Right atrium auricular region (tissue), 2 donors: ENCODE measurements at regions not wholly inside any gene's neighbourhood (a gene's known extent, or its start where the extent isn't known, plus 50 kb on each side); places are given as distances from the start of the nearest gene placed in this dataset.
A peak's percentile ranks its signal among the peaks of the same experiment; 100 is the strongest.

Source experiments
- DNase-seq: peaks from one replicate; pipeline ENCODE4 v3.0.0-alpha.2; 2019; ENCODE audit warnings: low spot score
- H3K27ac ChIP-seq, 2 donors: fragments of 200-600 bp; sonication (generic); 1 replicate in 1 of 2; 2 replicates in 1 of 2; pipeline ENCODE4 v1.5.1; 2016 to 2019
- H3K27me3 ChIP-seq, 2 donors: fragments of 200-600 bp; sonication (generic); one replicate each; pipeline versions ENCODE4 v1.5.1 to v1.6.0; 2017 to 2019
- H3K36me3 ChIP-seq: fragments of 200-600 bp; sonication (generic); one replicate; pipeline ENCODE4 v1.5.1; 2016
- H3K4me1 ChIP-seq, 2 donors: fragments of 200-600 bp; sonication (generic); one replicate each; pipeline versions ENCODE4 v1.5.1 to v1.6.0; 2017 to 2019
- H3K4me3 ChIP-seq, 2 donors: fragments of 200-600 bp; sonication (generic); 1 replicate in 1 of 2; 2 replicates in 1 of 2; pipeline ENCODE4 v1.5.1; 2017 to 2019; ENCODE audit warnings: mild to moderate bottlenecking in 1 of 2, moderate library complexity in 1 of 2
- H3K9me3 ChIP-seq, 2 donors: fragments of 200-600 bp; sonication (generic); one replicate each; pipeline ENCODE4 v1.5.1; 2019
- CTCF ChIP-seq, 2 donors: fragments of 200-600 bp; sonication (generic); IDR thresholded peaks; one replicate each; pipeline ENCODE4 v1.5.1; 2019; ENCODE audit warnings: antibody characterized with exemption in 2 of 2

GRCh38 chr4:175511861-175512260, 300.2 kb downstream of the GPM6A start:
- H3K4me1 ChIP-seq: no peaks in the 10 kb centered on the region
- H3K27me3 ChIP-seq: no peaks in the 10 kb centered on the region
- TF ChIP-seq CTCF (IDR thresholded peaks at IDR 0.05): no peak
- no peaks in the 10 kb centered on the region for H3K9me3 ChIP-seq
- no peak overlapping the region for H3K27ac ChIP-seq
- no peaks in the 10 kb centered on the region for H3K36me3 ChIP-seq
- no peak for DNase-seq
- no peak overlapping the region for H3K4me3 ChIP-seq

DNA sequence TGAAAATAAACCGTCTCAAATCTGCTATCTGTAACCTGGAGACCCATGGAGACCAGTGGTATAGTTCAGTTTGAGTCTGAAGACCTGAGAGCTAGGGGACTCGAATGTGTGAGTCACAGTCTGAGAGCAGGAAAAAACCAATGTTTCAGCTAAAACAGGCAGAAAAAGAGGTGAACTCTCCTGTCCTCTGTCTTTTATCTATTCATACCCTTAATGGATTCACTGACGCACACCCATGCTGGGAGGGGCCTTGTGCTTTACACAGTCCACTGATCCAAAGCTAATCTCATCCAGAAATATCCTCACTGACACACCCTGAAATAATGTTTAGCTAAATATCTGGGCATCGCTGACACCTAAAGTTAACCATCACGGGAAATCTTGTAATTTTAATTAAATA, 297.9 kb downstream of the GPM6A start:
- Histone ChIP-seq H3K4me3 (no peak overlapping the region), H3K27ac (no peak overlapping the region)

DNA sequence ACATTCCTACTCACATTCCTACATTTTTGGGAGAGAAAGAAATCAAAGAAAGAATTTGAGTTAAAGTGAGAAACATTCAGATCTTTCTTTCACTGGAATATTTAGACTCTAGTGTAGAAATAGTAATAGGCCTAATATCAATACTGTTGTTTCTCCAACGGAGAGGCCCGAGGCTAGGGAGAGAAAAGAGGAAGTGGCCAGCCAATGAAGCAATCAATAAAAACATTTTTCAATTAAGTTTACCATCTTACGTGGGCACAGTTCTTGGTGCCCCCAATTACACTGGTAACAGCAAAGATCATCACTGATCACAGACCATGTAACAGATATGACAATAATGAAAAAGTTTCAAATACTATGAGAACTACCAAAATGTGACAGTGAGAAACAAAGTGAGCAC, 281.4 kb downstream of the GPM6A start:
- Histone ChIP-seq H3K4me1 (no peaks in the 10 kb centered on the region), H3K9me3 (peaks cover 0 to 5% of the 10 kb centered on the region in 2 donors), H3K4me3 (no peak overlapping the region), H3K27ac (no peak overlapping the region), H3K27me3 (no peaks in the 10 kb centered on the region), H3K36me3 (no peaks in the 10 kb centered on the region)
- no peak for DNase-seq
- no peak for TF ChIP-seq CTCF (IDR thresholded peaks at IDR 0.05)

More for the DNA sequence above, 297.9 kb downstream of the GPM6A start:
- H3K36me3 ChIP-seq: no peaks in the 10 kb centered on the region
- DNase-seq: no peak
- H3K9me3 ChIP-seq: no peaks in the 10 kb centered on the region
- no peaks in the 10 kb centered on the region for H3K27me3 ChIP-seq
- H3K4me1 ChIP-seq: no peaks in the 10 kb centered on the region
- no peak for TF ChIP-seq CTCF (IDR thresholded peaks at IDR 0.05)

DNA sequence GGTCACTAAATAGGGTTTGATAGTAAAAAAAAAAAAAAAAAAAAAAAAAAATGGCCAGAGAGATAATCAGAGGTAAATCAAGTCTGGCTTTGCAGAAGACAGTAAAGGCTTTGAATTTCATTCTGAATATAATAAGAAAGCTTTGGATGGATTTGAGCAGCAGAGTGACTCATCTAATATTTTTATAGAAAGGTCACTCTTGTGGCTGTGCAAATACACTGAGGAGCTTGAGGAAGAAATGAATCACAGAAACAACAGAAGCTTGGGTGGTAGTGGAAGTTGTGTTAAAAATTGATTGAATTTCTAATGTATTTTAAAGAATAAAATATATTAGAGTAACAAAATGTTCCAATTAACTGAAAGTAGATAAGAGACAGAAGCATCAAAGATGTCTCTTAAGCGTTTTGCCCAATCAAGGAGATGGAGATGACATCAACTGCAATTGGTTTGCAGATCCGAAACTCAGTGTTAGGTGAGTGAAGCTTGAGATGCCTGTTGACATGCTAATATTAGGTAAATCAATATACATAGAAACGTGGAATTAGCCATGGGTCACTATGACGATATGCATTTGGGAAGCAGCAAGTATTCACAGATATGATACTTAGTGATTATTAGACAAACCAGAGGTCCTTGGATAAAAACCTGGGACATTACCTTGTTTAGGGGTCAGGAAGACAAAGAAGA, 280.5 kb downstream of the GPM6A start:
- no peak for DNase-seq
- Histone ChIP-seq H3K27ac (no peak overlapping the region), H3K4me3 (no peak overlapping the region), H3K36me3 (no peaks in the 10 kb centered on the region), H3K27me3 (no peaks in the 10 kb centered on the region), H3K9me3 (peaks cover 0 to 5% of the 10 kb centered on the region in 2 donors), H3K4me1 (no peaks in the 10 kb centered on the region)
- no peak for TF ChIP-seq CTCF (IDR thresholded peaks at IDR 0.05)

- no peaks in the 10 kb centered on the region for H3K36me3 ChIP-seq
- peaks cover 0 to 11% of the 10 kb centered on the region in 2 donors for H3K9me3 ChIP-seq
- H3K4me3 ChIP-seq: no peak overlapping the region
- H3K4me1 ChIP-seq: no peaks in the 10 kb centered on the region
- TF ChIP-seq CTCF (IDR thresholded peaks at IDR 0.05): peak; percentile 25 to 61
- no peak for DNase-seq
- H3K27me3 ChIP-seq: no peaks in the 10 kb centered on the region
- H3K27ac ChIP-seq: no peak overlapping the region
Measured at GRCh38 chr4:175536852-175537453, 275.1 kb downstream of the GPM6A start.
